Left colon (tissue), 2 donors: ENCODE measurements at regions not wholly inside any gene's neighbourhood (a gene's known extent, or its start where the extent isn't known, plus 50 kb on each side); places are given as distances from the start of the nearest gene placed in this dataset.

Source experiments
- ATAC-seq: fragments of 200-7000 bp; cut with Tn5 transposase; one replicate; pipeline ENCODE4 v1.9.1; 2020; ENCODE audit warnings: mild to moderate bottlenecking, moderate library complexity
- DNase-seq, 2 donors: peaks; one replicate each; pipeline ENCODE4 v3.0.0-alpha.2; 2020
- intact Hi-C, 2 donors: fragments of 100-400 bp; cut with DNase I in 1 of 2; cut with micrococcal nuclease in 1 of 2; formaldehyde crosslinking; loops; one replicate each; pipeline versions ENCODE4 v1.11.2 to v1.14.0; 2022; cut with DNase I, micrococcal nuclease
- donor health status: DM: no; HTN: no; CAD: no.
- donor health status: DM: yes; HTN: yes; CAD: no.

- intact Hi-C loops, result no loop called here
- DNase-seq (peak in 1 of 2 donors; percentile 64), ATAC-seq (peak; percentile 87)
These were observed 175.9 kb downstream of the IRS2 start for GRCh38 chr13:109610517-109610916.

DNA sequence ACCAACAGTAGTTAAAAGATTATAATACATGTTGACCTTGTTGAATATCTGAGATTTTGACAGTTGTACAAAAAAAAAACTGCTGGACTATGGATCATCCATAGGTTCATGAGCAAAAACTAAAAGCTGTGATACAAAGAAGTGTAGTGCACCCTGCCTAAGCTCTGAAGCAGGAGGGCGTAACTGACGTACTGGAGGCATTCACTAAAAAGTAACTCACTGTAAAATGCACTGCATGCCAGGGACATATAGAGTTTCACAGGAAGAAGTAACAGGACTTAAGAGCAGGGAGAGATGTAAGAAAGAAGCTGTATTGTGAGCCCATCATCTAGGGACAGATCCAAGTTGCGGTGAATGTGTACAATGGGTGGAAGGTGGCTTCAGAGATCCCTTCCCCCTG, 177.9 kb downstream of the IRS2 start:
- ATAC-seq (no peak), DNase-seq (no peak)
- intact Hi-C loops, result no loop called here

DNA sequence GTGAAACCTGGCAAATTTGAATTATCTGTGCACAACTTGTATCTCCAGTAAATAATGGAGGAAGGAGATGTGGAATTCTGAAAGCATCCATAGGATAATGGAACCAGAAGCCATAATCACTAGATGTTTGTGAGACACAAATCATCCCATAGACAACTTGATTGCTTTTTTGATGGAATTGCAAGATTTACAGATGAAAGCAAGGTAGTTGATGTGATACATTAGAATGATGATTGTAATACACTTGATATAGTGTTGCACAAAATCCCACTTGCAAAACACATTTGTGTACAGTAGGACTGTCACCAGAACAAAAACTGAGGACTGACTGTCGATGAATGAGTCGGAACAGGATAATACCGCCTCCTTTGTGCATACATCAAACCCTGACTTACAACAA, 178.3 kb downstream of the IRS2 start:
- ATAC-seq (no peak), DNase-seq (no peak)
- intact Hi-C loops, result no loop called here

GRCh38 chr13:109606520-109606919, 179.9 kb downstream of the IRS2 start:
- ATAC-seq (no peak), DNase-seq (no peak)
- intact Hi-C loops, result no loop called here

GRCh38 chr13:109605846-109606245, 180.5 kb downstream of the IRS2 start:
- ATAC-seq (no peak), DNase-seq (no peak)
- intact Hi-C loops, result no loop called here

GRCh38 chr13:109604894-109605293, 181.5 kb downstream of the IRS2 start:
- DNase-seq (no peak), ATAC-seq (no peak)
- intact Hi-C loops, result no loop called here

DNA sequence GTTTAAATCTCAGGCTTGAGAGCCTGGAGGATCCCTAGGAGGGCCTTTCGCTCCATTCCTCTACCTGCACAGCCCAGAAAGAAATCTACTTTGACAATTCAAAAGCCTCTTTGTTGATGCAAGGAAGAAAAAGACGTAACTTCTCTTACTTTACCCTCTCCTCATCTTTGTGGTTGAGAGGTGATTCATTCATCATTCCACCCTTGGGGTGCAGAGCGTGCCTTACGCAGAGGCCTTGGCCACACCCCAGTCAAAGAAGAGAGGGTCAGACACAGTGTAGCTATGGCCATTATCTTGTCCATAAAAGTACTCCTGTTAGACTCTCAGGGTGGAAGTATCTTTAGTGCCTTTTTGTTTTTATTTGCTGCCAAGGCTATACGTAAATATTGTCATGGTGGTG, 184.0 kb downstream of the IRS2 start:
- intact Hi-C loops, result no loop called here
- no peak for DNase-seq
- ATAC-seq, result no peak

DNA sequence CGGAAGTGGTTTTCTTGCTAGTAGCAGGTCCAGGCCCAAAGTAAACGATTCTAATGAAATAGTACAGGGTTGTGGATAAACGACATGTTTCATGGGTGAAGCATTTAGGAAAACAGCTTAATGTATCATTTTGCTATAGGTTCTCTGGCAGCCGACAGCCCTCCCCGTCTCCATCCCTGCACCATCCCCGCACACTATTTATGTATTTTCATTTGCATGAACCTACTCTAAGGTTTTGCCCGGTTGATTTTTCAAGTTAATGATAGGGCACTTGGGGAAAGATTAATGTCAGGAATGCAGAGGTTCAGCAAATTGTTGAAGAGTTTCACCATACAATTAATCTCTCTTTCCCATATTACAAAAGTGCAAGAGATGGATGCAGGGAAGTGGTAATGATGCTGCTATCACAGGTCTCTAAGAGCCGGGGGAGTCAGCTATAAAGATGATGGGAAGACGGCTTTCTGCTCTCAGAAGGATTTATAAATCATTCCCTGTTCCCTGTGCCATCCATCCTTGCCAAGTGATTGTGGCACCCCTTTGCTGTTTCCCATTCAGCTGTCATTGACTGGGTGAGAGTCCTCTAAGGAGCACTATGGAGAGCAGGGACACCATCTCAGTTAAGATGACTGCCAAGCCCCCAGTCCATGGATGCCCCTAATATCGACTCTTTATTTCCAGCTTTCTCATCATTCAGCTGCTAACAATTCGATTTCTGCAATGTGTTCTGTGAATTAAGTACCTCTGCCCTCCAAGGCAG, 186.3 kb downstream of the IRS2 start:
- DNase-seq, result no peak
- ATAC-seq, result no peak
- intact Hi-C loops, result no loop called here

GRCh38 chr13:109595471-109595870, 190.9 kb downstream of the IRS2 start:
- intact Hi-C loops, result no loop called here
- DNase-seq (no peak), ATAC-seq (no peak)

DNA sequence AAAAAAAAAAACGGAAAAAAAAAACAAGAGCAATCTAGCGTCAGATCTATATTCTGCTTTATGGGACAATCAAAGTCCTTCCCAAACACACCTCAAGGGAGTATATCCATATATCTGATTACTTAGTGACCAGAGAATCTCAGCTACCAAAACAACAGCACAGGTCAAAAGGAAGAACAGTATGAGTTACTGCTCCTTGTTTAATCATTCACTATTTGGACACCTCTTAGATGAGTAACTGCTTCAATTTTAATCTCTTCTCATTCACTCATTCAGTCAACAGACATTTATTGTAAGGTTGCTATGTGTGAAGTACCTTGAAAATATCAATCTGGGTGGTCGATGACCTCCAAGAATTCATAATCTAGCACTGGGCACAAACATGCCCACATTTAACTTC, 193.2 kb downstream of the IRS2 start:
- peak; percentile 92 for ATAC-seq
- intact Hi-C loops, result no loop called here
- no peak for DNase-seq

DNA sequence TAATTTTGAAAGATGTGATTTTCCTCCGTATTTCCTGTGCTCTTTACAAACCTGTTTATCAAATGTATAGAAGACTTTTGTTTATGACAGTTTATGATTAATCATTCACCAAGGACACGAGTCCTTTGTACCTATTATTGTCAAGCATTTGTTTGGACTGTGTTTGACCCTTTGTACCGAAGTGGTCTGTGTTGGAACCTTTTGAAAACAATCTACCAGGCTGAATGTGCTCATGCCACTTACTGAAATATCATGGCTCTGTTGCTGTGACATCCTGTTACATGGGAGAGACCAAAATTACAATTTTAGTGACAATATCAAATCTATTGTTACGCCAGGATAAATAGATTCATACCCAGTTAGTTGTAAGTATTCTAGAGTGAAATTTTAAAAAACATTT, 193.6 kb downstream of the IRS2 start:
- DNase-seq (no peak), ATAC-seq (peak; percentile 84)
- intact Hi-C loops, result no loop called here

- intact Hi-C loops, result no loop called here
- ATAC-seq (peak; percentile 13), DNase-seq (no peak)
These were observed 198.7 kb downstream of the IRS2 start for GRCh38 chr13:109587689-109588088.

DNA sequence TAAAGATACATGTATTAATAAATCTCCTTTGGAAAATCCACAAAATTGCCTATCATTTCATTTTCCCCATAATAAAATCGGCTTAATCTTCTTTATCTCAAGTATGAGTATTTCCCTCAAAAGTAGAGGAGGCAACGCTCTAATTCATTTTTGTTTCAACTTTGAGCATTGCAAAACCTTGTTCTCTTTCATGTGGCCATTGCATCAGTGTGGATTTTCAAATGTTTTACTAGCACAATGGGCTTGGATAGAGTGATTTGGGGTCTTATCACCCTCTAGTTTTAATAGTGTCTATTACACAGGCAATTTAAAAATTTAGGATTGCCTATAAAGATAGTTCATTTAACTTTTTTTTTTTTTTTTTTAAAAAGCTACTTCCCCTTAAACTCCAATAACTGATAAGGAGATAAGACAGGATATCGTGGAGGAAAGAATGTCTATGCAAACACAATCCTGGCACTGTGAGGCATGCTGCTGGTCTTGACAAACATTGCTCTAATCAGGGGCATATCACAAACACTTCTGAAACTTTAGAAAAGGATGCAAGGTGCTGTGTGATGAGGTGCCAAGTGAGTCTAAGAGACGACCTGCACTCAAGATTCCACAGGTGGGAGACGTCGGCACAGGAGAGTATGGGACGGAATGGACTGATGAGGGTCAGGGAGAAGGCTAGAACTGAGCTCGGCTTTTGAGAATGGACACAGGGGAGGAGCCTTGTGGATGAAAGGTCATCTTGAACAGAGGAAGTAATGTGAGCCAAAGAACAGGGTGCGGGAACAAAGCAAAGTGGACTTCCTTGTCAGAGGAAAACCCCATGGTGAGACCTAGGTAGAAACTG, 199.7 kb downstream of the IRS2 start:
- DNase-seq (peak; percentile 35 to 73), ATAC-seq (peak; percentile 92)
- intact Hi-C loops, result no loop called here

GRCh38 chr13:109584844-109585361, 201.5 kb downstream of the IRS2 start:
- ATAC-seq, result no peak
- no peak for DNase-seq
- intact Hi-C loops, result no loop called here

DNA sequence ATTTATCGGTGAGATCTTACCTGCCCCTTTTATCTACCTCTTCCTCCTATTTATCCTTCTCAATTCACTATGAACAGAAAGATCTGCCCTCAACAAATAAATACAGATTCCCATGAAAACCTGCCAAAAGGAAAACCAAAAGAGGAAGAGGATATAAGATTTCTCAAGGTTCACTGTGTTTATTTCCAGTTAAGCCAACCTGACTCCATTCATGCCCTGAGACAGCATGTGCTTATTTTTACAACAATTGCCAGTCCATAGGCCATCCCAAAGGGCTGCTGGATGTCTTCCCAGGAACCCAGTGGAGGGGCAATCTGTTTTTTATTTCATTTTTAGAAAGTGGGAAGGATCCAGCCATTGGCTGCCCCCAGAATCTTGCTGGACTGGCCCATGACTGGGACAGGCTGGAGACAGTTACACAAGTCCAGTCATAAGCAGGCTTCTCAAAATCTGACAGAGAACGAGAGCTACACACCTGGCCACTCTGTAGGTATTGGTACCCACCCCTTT, 209.1 kb downstream of the IRS2 start:
- intact Hi-C loops, result no loop called here
- DNase-seq (no peak), ATAC-seq (no peak)

- DNase-seq (peak in 1 of 2 donors; percentile 51), ATAC-seq (peak; percentile 97)
These were observed 210.0 kb downstream of the IRS2 start for GRCh38 chr13:109576331-109576813.

DNA sequence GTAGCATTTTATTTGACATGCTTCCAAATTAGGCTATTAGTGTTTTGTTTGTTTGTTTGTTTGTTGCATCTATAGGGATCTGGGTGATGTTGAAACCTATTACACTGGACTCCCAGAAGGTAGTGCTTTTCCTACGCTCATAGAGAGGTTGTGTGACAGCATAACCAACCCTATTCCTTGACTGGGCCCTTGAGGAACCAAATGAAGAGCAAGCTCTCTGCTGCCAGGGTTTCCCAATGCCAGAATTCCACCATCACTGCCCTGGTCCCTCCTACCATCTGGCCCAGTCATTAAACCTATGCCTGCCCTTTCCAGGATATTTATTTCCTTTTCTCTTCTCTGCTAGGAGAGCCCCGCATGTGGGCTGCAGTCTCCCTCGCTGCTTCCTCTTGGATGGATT, 210.6 kb downstream of the IRS2 start:
- intact Hi-C loops, result no loop called here
- ATAC-seq, result peak; percentile 29
- DNase-seq, result no peak

More at GRCh38 chr13:109576331-109576813, 210.0 kb downstream of the IRS2 start:
- intact Hi-C loops, result no loop called here

- ATAC-seq (no peak), DNase-seq (no peak)
- intact Hi-C loops, result no loop called here
These were observed 214.0 kb downstream of the IRS2 start for GRCh38 chr13:109572389-109572788.

- intact Hi-C loops, result no loop called here
- no peak for ATAC-seq
- no peak for DNase-seq
These were observed 216.2 kb downstream of the IRS2 start for GRCh38 chr13:109569958-109570711.
